SHP77 (cell line): ENCODE measurements at regions not wholly inside any gene's neighbourhood (a gene's known extent, or its start where the extent isn't known, plus 50 kb on each side); places are given as distances from the start of the nearest gene placed in this dataset.

ENCODE experiments used
- DNase-seq, 2 experiments: peaks; one replicate each; lab custom pipeline; 2025; lab: John Stamatoyannopoulos, UW

GRCh38 chr1:65486613-65487012 lies 66.1 kb downstream of the LEPR start:
- DNase-seq, result no peak

GRCh38 chr1:65489481-65489880 lies 69.0 kb downstream of the LEPR start:
- no peak for DNase-seq

GRCh38 chr1:65490231-65491009 lies 70.0 kb downstream of the LEPR start:
- DNase-seq, result no peak

GRCh38 chr1:65491472-65491871 lies 71.0 kb downstream of the LEPR start:
- DNase-seq, result no peak

- no peak for DNase-seq
These were observed 73.3 kb downstream of the LEPR start for GRCh38 chr1:65493802-65494201.

GRCh38 chr1:65494671-65495070 lies 74.2 kb downstream of the LEPR start:
- no peak for DNase-seq

GRCh38 chr1:65495137-65495536 lies 74.7 kb downstream of the LEPR start:
- DNase-seq, result no peak

- no peak for DNase-seq
These were observed 76.9 kb downstream of the LEPR start for GRCh38 chr1:65497256-65497830.

- DNase-seq, result no peak
These were observed 83.0 kb downstream of the LEPR start for GRCh38 chr1:65503427-65503826.

GRCh38 chr1:65504263-65504662 lies 83.8 kb downstream of the LEPR start:
- DNase-seq, result no peak

- DNase-seq, result no peak
These were observed 85.3 kb downstream of the LEPR start for GRCh38 chr1:65505547-65506300.

- DNase-seq, result no peak
These were observed 87.6 kb downstream of the LEPR start for GRCh38 chr1:65508051-65508450.

GRCh38 chr1:65509912-65510680 lies 89.6 kb downstream of the LEPR start:
- DNase-seq, result no peak

- DNase-seq, result no peak
These were observed 90.5 kb downstream of the LEPR start for GRCh38 chr1:65510961-65511360.

- peak; percentile 17 to 33 for DNase-seq
These were observed 91.9 kb downstream of the LEPR start for GRCh38 chr1:65512383-65512782.

- no peak for DNase-seq
These were observed 92.7 kb downstream of the LEPR start for GRCh38 chr1:65512967-65513780.

- no peak for DNase-seq
These were observed 93.6 kb downstream of the LEPR start for GRCh38 chr1:65514041-65514440.

- no peak for DNase-seq
These were observed 104.4 kb downstream of the LEPR start for GRCh38 chr1:65524931-65525265.

GRCh38 chr1:65525266-65526048 lies 105.0 kb downstream of the LEPR start:
- DNase-seq, result no peak

GRCh38 chr1:65526049-65526556 lies 105.6 kb downstream of the LEPR start:
- no peak for DNase-seq

- DNase-seq, result no peak
These were observed 106.7 kb downstream of the LEPR start for GRCh38 chr1:65527190-65527589.
